Suprapubic skin (tissue), 4 donors: ENCODE measurements at regions not wholly inside any gene's neighbourhood (a gene's known extent, or its start where the extent isn't known, plus 50 kb on each side); places are given as distances from the start of the nearest gene placed in this dataset.

Experiments used
- DNase-seq, 2 donors: peaks; one replicate each; pipeline ENCODE4 v3.0.0-alpha.2; 2019; ENCODE audit warnings: low spot score in 2 of 2
- H3K27ac ChIP-seq: fragments of 200-600 bp; sonication (generic); one replicate; pipeline ENCODE4 v1.5.1; 2019
- H3K27me3 ChIP-seq: fragments of 200-600 bp; sonication (generic); one replicate; pipeline ENCODE4 v1.5.1; 2019
- H3K36me3 ChIP-seq: fragments of 200-600 bp; sonication (generic); one replicate; pipeline ENCODE4 v1.5.1; 2019
- H3K4me1 ChIP-seq: fragments of 200-600 bp; sonication (generic); one replicate; pipeline ENCODE4 v1.5.1; 2019
- H3K4me3 ChIP-seq: fragments of 200-600 bp; sonication (generic); one replicate; pipeline ENCODE4 v1.5.1; 2019; ENCODE audit warnings: mild to moderate bottlenecking
- H3K9me3 ChIP-seq: fragments of 200-600 bp; sonication (generic); one replicate; pipeline ENCODE4 v1.5.1; 2019
- EP300 ChIP-seq: sonication (generic); formaldehyde crosslinking; IDR thresholded peaks from one replicate; pipeline ENCODE4 v1.6.1; 2017; ENCODE audit warnings: antibody characterized with exemption
- POLR2A ChIP-seq, 2 donors: fragments of 450-650 bp; IDR thresholded peaks; one replicate each; pipeline ENCODE4 v1.6.1; 2017; ENCODE audit warnings: antibody characterized with exemption in 2 of 2, mild to moderate bottlenecking in 2 of 2, moderate library complexity in 2 of 2
- POLR2AphosphoS5 ChIP-seq, 3 donors: sonication (generic); formaldehyde crosslinking; IDR thresholded peaks; one replicate each; pipeline ENCODE4 v1.6.1; 2017; ENCODE audit warnings: antibody characterized with exemption in 3 of 3
- WGBS: methylation state at CpG from one replicate; pipeline ENCODE4 v1.1.5; 2018; 5-methylcytosine and 5-hydroxymethylcytosine counted together
- TF ChIP-seq, protein P1 (sequence below), 2 donors: fragments of 200-600 bp in 1 of 2; fragments of 450-650 bp in 1 of 2; sonication (generic) in 1 of 2; IDR thresholded peaks; one replicate each; pipeline ENCODE4 v1.5.1; 2016 to 2019; ENCODE audit warnings: antibody characterized with exemption in 2 of 2, mild to moderate bottlenecking in 1 of 2, moderate library complexity in 1 of 2

- Histone ChIP-seq H3K4me1 (no peaks in the 10 kb centered on the region), H3K27me3 (no peaks in the 10 kb centered on the region), H3K27ac (no peak overlapping the region), H3K9me3 (peaks cover 12% of the 10 kb centered on the region), H3K4me3 (no peak overlapping the region), H3K36me3 (no peaks in the 10 kb centered on the region)
- no peak for DNase-seq
- no peak for TF ChIP-seq EP300
- TF ChIP-seq POLR2A (IDR thresholded peaks at IDR 0.05): no peak
- TF ChIP-seq, protein P1, sequence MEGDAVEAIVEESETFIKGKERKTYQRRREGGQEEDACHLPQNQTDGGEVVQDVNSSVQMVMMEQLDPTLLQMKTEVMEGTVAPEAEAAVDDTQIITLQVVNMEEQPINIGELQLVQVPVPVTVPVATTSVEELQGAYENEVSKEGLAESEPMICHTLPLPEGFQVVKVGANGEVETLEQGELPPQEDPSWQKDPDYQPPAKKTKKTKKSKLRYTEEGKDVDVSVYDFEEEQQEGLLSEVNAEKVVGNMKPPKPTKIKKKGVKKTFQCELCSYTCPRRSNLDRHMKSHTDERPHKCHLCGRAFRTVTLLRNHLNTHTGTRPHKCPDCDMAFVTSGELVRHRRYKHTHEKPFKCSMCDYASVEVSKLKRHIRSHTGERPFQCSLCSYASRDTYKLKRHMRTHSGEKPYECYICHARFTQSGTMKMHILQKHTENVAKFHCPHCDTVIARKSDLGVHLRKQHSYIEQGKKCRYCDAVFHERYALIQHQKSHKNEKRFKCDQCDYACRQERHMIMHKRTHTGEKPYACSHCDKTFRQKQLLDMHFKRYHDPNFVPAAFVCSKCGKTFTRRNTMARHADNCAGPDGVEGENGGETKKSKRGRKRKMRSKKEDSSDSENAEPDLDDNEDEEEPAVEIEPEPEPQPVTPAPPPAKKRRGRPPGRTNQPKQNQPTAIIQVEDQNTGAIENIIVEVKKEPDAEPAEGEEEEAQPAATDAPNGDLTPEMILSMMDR (IDR thresholded peaks at IDR 0.05): no peak
- no peak for TF ChIP-seq POLR2AphosphoS5 (IDR thresholded peaks at IDR 0.05)
- WGBS: 71% methylated on average over 1 of the region's 1 CpG
Observed at GRCh38 chr13:82216165-82216564, 1666.1 kb downstream of the SLITRK1 start.

GRCh38 chr13:82214341-82214740 is 1667.9 kb downstream of the SLITRK1 start:
- Histone ChIP-seq H3K9me3 (peaks cover 12% of the 10 kb centered on the region), H3K27me3 (no peaks in the 10 kb centered on the region), H3K27ac (no peak overlapping the region), H3K4me1 (no peaks in the 10 kb centered on the region), H3K36me3 (no peaks in the 10 kb centered on the region), H3K4me3 (no peak overlapping the region)
- DNase-seq: no peak
- TF ChIP-seq POLR2AphosphoS5 (IDR thresholded peaks at IDR 0.05) (no peak), POLR2A (IDR thresholded peaks at IDR 0.05) (no peak), EP300 (no peak)
- TF ChIP-seq, protein P1 (IDR thresholded peaks at IDR 0.05): no peak

DNA sequence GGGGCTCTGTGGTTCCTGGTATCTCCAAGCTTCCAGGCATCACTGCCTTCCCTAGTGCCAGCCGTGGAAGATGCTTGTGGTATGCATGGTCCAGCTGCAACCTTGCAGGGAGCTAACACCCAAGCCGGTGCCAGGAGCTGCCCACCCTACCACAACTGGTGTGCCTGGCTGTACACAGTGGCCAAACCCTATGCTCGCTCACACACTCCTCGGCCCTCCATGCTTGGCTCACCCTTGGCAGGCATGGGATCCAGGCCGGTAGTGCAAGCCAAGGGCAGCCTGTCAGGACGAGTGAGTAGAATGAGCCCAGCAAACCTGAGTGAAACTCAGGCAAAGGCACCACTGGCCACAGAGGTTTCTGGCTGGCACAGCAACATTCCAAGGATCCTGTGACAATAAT is 1676.0 kb downstream of the SLITRK1 start:
- no peaks in the 10 kb centered on the region for H3K27me3 ChIP-seq
- TF ChIP-seq POLR2A (IDR thresholded peaks at IDR 0.05): no peak
- H3K9me3 ChIP-seq: peaks cover 16% of the 10 kb centered on the region
- H3K4me1 ChIP-seq: no peaks in the 10 kb centered on the region
- DNase-seq: no peak
- 82% methylated on average over 3 of the region's 6 CpGs for WGBS
- H3K36me3 ChIP-seq: no peaks in the 10 kb centered on the region
- H3K4me3 ChIP-seq: no peak overlapping the region
- no peak overlapping the region for H3K27ac ChIP-seq

DNA sequence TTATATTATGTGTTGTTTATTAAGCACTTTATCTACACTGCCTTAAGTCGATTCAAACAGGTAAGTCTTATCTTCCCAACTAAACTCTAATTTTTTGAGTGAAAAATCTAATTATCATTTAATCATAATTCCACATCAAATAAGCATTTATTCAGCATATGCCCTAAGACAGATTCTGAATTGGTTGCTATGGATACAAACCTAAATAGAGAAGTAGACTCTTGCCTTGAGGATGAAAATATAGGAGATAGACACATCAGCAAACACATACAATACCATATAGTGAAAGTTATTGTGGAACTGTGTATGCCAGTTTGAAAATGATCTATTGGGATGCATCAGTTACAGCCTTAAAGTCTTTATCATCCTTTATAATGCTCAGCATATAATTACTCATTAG is 1679.9 kb downstream of the SLITRK1 start:
- Histone ChIP-seq H3K27ac (no peak overlapping the region), H3K4me3 (no peak overlapping the region), H3K4me1 (no peaks in the 10 kb centered on the region), H3K9me3 (peaks cover 16% of the 10 kb centered on the region), H3K27me3 (no peaks in the 10 kb centered on the region), H3K36me3 (no peaks in the 10 kb centered on the region)
- WGBS: 42% methylated on average over 1 of the region's 1 CpG
- TF ChIP-seq EP300: no peak
- TF ChIP-seq POLR2A (IDR thresholded peaks at IDR 0.05): no peak
- TF ChIP-seq, protein P1 (IDR thresholded peaks at IDR 0.05): no peak
- no peak for TF ChIP-seq POLR2AphosphoS5 (IDR thresholded peaks at IDR 0.05)
- DNase-seq: no peak

GRCh38 chr13:82196087-82196486 is 1686.2 kb downstream of the SLITRK1 start:
- Histone ChIP-seq H3K9me3 (no peaks in the 10 kb centered on the region), H3K27ac (no peak overlapping the region), H3K4me3 (no peak overlapping the region), H3K27me3 (no peaks in the 10 kb centered on the region), H3K36me3 (no peaks in the 10 kb centered on the region), H3K4me1 (no peaks in the 10 kb centered on the region)
- WGBS: 82% methylated on average over 2 of the region's 2 CpGs
- TF ChIP-seq, protein P1 (IDR thresholded peaks at IDR 0.05): no peak
- TF ChIP-seq POLR2A (IDR thresholded peaks at IDR 0.05): no peak
- no peak for TF ChIP-seq POLR2AphosphoS5 (IDR thresholded peaks at IDR 0.05)
- no peak for TF ChIP-seq EP300
- no peak for DNase-seq

DNA sequence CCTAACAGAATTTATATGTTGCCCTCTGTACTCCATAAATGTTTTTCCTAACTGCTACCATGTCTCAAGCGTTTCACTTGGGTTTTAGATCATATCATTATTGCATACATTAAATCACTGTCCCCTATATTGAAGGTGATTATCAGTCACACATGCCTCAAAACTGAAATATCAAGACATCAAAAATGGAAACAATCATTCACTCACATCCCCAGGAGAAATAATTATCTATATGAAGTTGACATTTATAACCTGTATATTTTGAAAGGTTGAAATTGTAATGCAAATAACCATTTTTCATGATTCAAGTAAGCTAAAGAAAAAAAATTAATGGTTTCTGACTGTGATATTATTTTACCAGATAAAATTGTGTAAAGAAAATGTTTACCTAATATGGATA is 1695.0 kb downstream of the SLITRK1 start:
- H3K4me3 ChIP-seq: no peak overlapping the region
- no peak for DNase-seq
- TF ChIP-seq POLR2A (IDR thresholded peaks at IDR 0.05): no peak
- TF ChIP-seq EP300: no peak
- TF ChIP-seq POLR2AphosphoS5 (IDR thresholded peaks at IDR 0.05): no peak
- TF ChIP-seq, protein P1 (IDR thresholded peaks at IDR 0.05): no peak
- no peaks in the 10 kb centered on the region for H3K36me3 ChIP-seq
- 63% methylated on average over 1 of the region's 1 CpG for WGBS
- no peaks in the 10 kb centered on the region for H3K27me3 ChIP-seq
- no peaks in the 10 kb centered on the region for H3K9me3 ChIP-seq
- H3K4me1 ChIP-seq: no peaks in the 10 kb centered on the region
- no peak overlapping the region for H3K27ac ChIP-seq
